ENCODE measurements at regions not wholly inside any gene's neighbourhood (a gene's known extent, or its start where the extent isn't known, plus 50 kb on each side); places are given as distances from the start of the nearest gene placed in this dataset.

DNA sequence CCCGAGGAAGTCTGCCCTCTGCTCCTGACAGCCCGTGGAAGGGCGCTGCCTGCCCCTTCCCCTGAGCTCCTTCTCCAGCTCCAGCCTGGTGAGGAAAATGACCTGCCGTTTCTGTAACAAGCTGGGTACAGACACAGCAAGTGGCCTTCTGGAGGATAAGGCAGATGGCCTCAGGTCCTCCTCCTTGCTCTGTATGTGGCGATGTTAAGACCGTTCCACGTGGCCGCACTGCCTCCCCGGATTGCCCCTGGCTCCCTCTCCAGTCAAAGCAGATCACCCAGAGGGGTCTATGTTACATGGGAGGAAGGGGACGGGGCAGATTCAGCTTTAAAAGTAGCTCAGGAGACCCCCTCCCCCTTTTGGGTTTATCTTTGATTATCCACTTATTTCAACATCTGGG is 80.3 kb upstream of the GATB start:
- TF ChIP-seq, protein P1, sequence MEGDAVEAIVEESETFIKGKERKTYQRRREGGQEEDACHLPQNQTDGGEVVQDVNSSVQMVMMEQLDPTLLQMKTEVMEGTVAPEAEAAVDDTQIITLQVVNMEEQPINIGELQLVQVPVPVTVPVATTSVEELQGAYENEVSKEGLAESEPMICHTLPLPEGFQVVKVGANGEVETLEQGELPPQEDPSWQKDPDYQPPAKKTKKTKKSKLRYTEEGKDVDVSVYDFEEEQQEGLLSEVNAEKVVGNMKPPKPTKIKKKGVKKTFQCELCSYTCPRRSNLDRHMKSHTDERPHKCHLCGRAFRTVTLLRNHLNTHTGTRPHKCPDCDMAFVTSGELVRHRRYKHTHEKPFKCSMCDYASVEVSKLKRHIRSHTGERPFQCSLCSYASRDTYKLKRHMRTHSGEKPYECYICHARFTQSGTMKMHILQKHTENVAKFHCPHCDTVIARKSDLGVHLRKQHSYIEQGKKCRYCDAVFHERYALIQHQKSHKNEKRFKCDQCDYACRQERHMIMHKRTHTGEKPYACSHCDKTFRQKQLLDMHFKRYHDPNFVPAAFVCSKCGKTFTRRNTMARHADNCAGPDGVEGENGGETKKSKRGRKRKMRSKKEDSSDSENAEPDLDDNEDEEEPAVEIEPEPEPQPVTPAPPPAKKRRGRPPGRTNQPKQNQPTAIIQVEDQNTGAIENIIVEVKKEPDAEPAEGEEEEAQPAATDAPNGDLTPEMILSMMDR (IDR thresholded peaks at IDR 0.05): no peak
- Histone ChIP-seq H3K27ac (no peak overlapping the region), H3K4me3 (no peak overlapping the region), H3K9ac (ENCODE audit: low read depth in 2 of 2, low read length in 2 of 2) (no peak overlapping the region), H3K9me3 (no peaks in the 10 kb centered on the region), H3K4me1 (no peaks in the 10 kb centered on the region), H3K36me3 (no peaks in the 10 kb centered on the region), H3K27me3 (no peaks in the 10 kb centered on the region)
- intact Hi-C loops (cut with DNase I): no loop called here
- DNase-seq: no peak

GRCh38 chr4:151835467-151835866 is 74.7 kb upstream of the GATB start:
- H3K9me3 ChIP-seq: no peaks in the 10 kb centered on the region
- H3K4me3 ChIP-seq: no peak overlapping the region
- H3K36me3 ChIP-seq: no peaks in the 10 kb centered on the region
- no peaks in the 10 kb centered on the region for H3K4me1 ChIP-seq
- intact Hi-C loops (cut with DNase I): no loop called here
- DNase-seq: no peak
- H3K27me3 ChIP-seq: no peaks in the 10 kb centered on the region
- TF ChIP-seq, protein P1 (IDR thresholded peaks at IDR 0.05): no peak
- H3K9ac ChIP-seq (ENCODE audit: low read depth in 2 of 2, low read length in 2 of 2): no peak overlapping the region
- no peak overlapping the region for H3K27ac ChIP-seq

- no peaks in the 10 kb centered on the region for H3K27me3 ChIP-seq
- intact Hi-C loops (cut with DNase I): no loop called here
- H3K27ac ChIP-seq: no peak overlapping the region
- H3K36me3 ChIP-seq: no peaks in the 10 kb centered on the region
- H3K9me3 ChIP-seq: no peaks in the 10 kb centered on the region
- DNase-seq: no peak
- no peak overlapping the region for H3K4me3 ChIP-seq
- no peak overlapping the region for H3K9ac ChIP-seq (ENCODE audit: low read depth in 2 of 2, low read length in 2 of 2)
- no peaks in the 10 kb centered on the region for H3K4me1 ChIP-seq
- TF ChIP-seq, protein P1 (IDR thresholded peaks at IDR 0.05): no peak
These were observed 72.4 kb upstream of the GATB start for GRCh38 chr4:151833174-151833573.

DNA sequence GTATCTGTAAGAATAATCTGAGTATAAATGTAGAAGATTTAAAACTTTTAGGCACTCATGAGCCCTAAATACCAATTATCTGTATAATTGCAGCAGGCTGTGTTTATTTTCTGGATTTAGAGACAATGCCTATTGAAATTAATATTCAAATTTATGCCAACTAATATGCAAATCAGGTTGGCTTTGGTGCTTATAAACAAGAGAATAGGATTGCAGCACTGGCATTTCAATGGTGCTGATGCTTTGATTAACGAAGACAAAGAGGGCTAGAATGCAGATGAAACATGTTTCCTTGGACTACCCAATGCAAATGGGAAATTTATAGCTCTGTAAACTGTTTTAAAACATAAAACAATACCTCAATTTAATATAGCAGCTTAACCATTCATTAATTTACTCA is 70.7 kb upstream of the GATB start:
- Histone ChIP-seq H3K36me3 (no peaks in the 10 kb centered on the region), H3K9ac (ENCODE audit: low read depth in 2 of 2, low read length in 2 of 2) (no peak overlapping the region), H3K27ac (no peak overlapping the region), H3K27me3 (no peaks in the 10 kb centered on the region), H3K9me3 (no peaks in the 10 kb centered on the region), H3K4me3 (no peak overlapping the region), H3K4me1 (no peaks in the 10 kb centered on the region)
- intact Hi-C loops (cut with DNase I): no loop called here
- TF ChIP-seq, protein P1 (IDR thresholded peaks at IDR 0.05): no peak
- DNase-seq: no peak

- no peaks in the 10 kb centered on the region for H3K9me3 ChIP-seq
- H3K27me3 ChIP-seq: no peaks in the 10 kb centered on the region
- intact Hi-C loops (cut with DNase I): no loop called here
- TF ChIP-seq, protein P1 (IDR thresholded peaks at IDR 0.05): no peak
- H3K9ac ChIP-seq (ENCODE audit: low read depth in 2 of 2, low read length in 2 of 2): no peak overlapping the region
- H3K36me3 ChIP-seq: no peaks in the 10 kb centered on the region
- DNase-seq: no peak
- H3K4me1 ChIP-seq: no peaks in the 10 kb centered on the region
- H3K27ac ChIP-seq: no peak overlapping the region
- no peak overlapping the region for H3K4me3 ChIP-seq
These were observed 69.4 kb upstream of the GATB start for GRCh38 chr4:151830168-151830567.

GRCh38 chr4:151829309-151829708 is 68.5 kb upstream of the GATB start:
- no peaks in the 10 kb centered on the region for H3K36me3 ChIP-seq
- no peak for DNase-seq

More at GRCh38 chr4:151829309-151829708, 68.5 kb upstream of the GATB start:
- TF ChIP-seq, protein P1 (IDR thresholded peaks at IDR 0.05): no peak
- Histone ChIP-seq H3K4me3 (no peak overlapping the region), H3K27me3 (no peaks in the 10 kb centered on the region), H3K27ac (no peak overlapping the region), H3K4me1 (no peaks in the 10 kb centered on the region), H3K9me3 (no peaks in the 10 kb centered on the region), H3K9ac (ENCODE audit: low read depth in 2 of 2, low read length in 2 of 2) (no peak overlapping the region)
- intact Hi-C loops (cut with DNase I): no loop called here
